ENCODE measurements at regions not wholly inside any gene's neighbourhood (a gene's known extent, or its start where the extent isn't known, plus 50 kb on each side); places are given as distances from the start of the nearest gene placed in this dataset.
"Not testable (repeated sequence)": the region's sequence is repeated elsewhere in the genome, so short reads cannot be mapped to it uniquely, and the experiment has no call there.

GRCh38 chr17:31678431-31678830 lies 180.6 kb downstream of the COPRS start:
- Mint-ChIP-seq H3K36me3 (ENCODE audit: low read depth) (no peaks in the 10 kb centered on the region), H3K27ac (no peak overlapping the region), H3K27me3 (ENCODE audit: low read depth) (peaks cover 14% of the 10 kb centered on the region), H3K4me1 (ENCODE audit: low read depth) (peaks cover 16% of the 10 kb centered on the region), H3K9me3 (no peaks in the 10 kb centered on the region), H3K4me3 (ENCODE audit: low read depth) (no peak overlapping the region)
- intact Hi-C loops (cut with micrococcal nuclease), result no loop called here
- DNase-seq (ENCODE audit: low spot score), result no peak

GRCh38 chr17:31677681-31678080 lies 181.4 kb downstream of the COPRS start:
- no peak for DNase-seq (ENCODE audit: low spot score)
- intact Hi-C loops (cut with micrococcal nuclease), result no loop called here
- no peaks in the 10 kb centered on the region for H3K36me3 Mint-ChIP-seq (ENCODE audit: low read depth)
- no peaks in the 10 kb centered on the region for H3K9me3 Mint-ChIP-seq
- H3K27me3 Mint-ChIP-seq (ENCODE audit: low read depth), result peaks cover 12% of the 10 kb centered on the region
- peaks cover 16% of the 10 kb centered on the region for H3K4me1 Mint-ChIP-seq (ENCODE audit: low read depth)
- H3K4me3 Mint-ChIP-seq (ENCODE audit: low read depth), result no peak overlapping the region
- no peak overlapping the region for H3K27ac Mint-ChIP-seq

- Mint-ChIP-seq H3K36me3 (ENCODE audit: low read depth) (no peaks in the 10 kb centered on the region), H3K4me3 (ENCODE audit: low read depth) (no peak overlapping the region), H3K4me1 (ENCODE audit: low read depth) (peaks cover 13% of the 10 kb centered on the region), H3K27ac (no peak overlapping the region), H3K9me3 (no peaks in the 10 kb centered on the region), H3K27me3 (ENCODE audit: low read depth) (peaks cover 6% of the 10 kb centered on the region)
- intact Hi-C loops (cut with micrococcal nuclease), result no loop called here
- no peak for DNase-seq (ENCODE audit: low spot score)
These were observed 182.0 kb downstream of the COPRS start for GRCh38 chr17:31677036-31677435.

- DNase-seq (ENCODE audit: low spot score), result not testable (repeated sequence)
These were observed 183.7 kb downstream of the COPRS start for GRCh38 chr17:31675392-31675791.

GRCh38 chr17:31674717-31675349 lies 184.2 kb downstream of the COPRS start:
- no peaks in the 10 kb centered on the region for H3K9me3 Mint-ChIP-seq
- no peak overlapping the region for H3K4me3 Mint-ChIP-seq (ENCODE audit: low read depth)
- no peaks in the 10 kb centered on the region for H3K27me3 Mint-ChIP-seq (ENCODE audit: low read depth)
- intact Hi-C loops (cut with micrococcal nuclease), result no loop called here
- H3K36me3 Mint-ChIP-seq (ENCODE audit: low read depth), result no peaks in the 10 kb centered on the region
- H3K4me1 Mint-ChIP-seq (ENCODE audit: low read depth), result peaks cover 4% of the 10 kb centered on the region
- no peak for DNase-seq (ENCODE audit: low spot score)
- H3K27ac Mint-ChIP-seq, result no peak overlapping the region

More at GRCh38 chr17:31675392-31675791, 183.7 kb downstream of the COPRS start:
- H3K27me3 Mint-ChIP-seq (ENCODE audit: low read depth); H3K27ac Mint-ChIP-seq; H3K9me3 Mint-ChIP-seq; intact Hi-C loops (cut with micrococcal nuclease); H3K36me3 Mint-ChIP-seq (ENCODE audit: low read depth); H3K4me3 Mint-ChIP-seq (ENCODE audit: low read depth); H3K4me1 Mint-ChIP-seq (ENCODE audit: low read depth): not testable (repeated sequence)

- no peaks in the 10 kb centered on the region for H3K4me1 Mint-ChIP-seq (ENCODE audit: low read depth)
- no peak overlapping the region for H3K27ac Mint-ChIP-seq
- intact Hi-C loops (cut with micrococcal nuclease), result no loop called here
- no peak overlapping the region for H3K4me3 Mint-ChIP-seq (ENCODE audit: low read depth)
- no peak for DNase-seq (ENCODE audit: low spot score)
- no peaks in the 10 kb centered on the region for H3K9me3 Mint-ChIP-seq
- peaks cover 1% of the 10 kb centered on the region for H3K27me3 Mint-ChIP-seq (ENCODE audit: low read depth)
- H3K36me3 Mint-ChIP-seq (ENCODE audit: low read depth), result no peaks in the 10 kb centered on the region
These were observed 184.7 kb downstream of the COPRS start for GRCh38 chr17:31674305-31674704.

- H3K27ac Mint-ChIP-seq, result no peak overlapping the region
- H3K36me3 Mint-ChIP-seq (ENCODE audit: low read depth), result no peaks in the 10 kb centered on the region
- H3K4me1 Mint-ChIP-seq (ENCODE audit: low read depth), result no peaks in the 10 kb centered on the region
- intact Hi-C loops (cut with micrococcal nuclease), result no loop called here
- H3K27me3 Mint-ChIP-seq (ENCODE audit: low read depth), result peaks cover 1% of the 10 kb centered on the region
- H3K9me3 Mint-ChIP-seq, result no peaks in the 10 kb centered on the region
- no peak overlapping the region for H3K4me3 Mint-ChIP-seq (ENCODE audit: low read depth)
- DNase-seq (ENCODE audit: low spot score), result no peak
These were observed 186.0 kb downstream of the COPRS start for GRCh38 chr17:31673076-31673475.

- Mint-ChIP-seq H3K27ac (no peak overlapping the region), H3K4me1 (ENCODE audit: low read depth) (no peaks in the 10 kb centered on the region), H3K27me3 (ENCODE audit: low read depth) (peaks cover 5% of the 10 kb centered on the region), H3K4me3 (ENCODE audit: low read depth) (no peak overlapping the region), H3K36me3 (ENCODE audit: low read depth) (no peaks in the 10 kb centered on the region), H3K9me3 (no peaks in the 10 kb centered on the region)
- DNase-seq (ENCODE audit: low spot score), result no peak
- intact Hi-C loops (cut with micrococcal nuclease), result no loop called here
These were observed 186.8 kb downstream of the COPRS start for GRCh38 chr17:31672161-31672819.

- Mint-ChIP-seq H3K27me3 (ENCODE audit: low read depth) (peaks cover 7% of the 10 kb centered on the region), H3K27ac (no peak overlapping the region)
These were observed 195.5 kb downstream of the COPRS start for GRCh38 chr17:31663576-31663975.

GRCh38 chr17:31660684-31661083 lies 198.4 kb downstream of the COPRS start:
- H3K4me3 Mint-ChIP-seq (ENCODE audit: low read depth), result no peak overlapping the region
- no peak for DNase-seq (ENCODE audit: low spot score)
- intact Hi-C loops (cut with micrococcal nuclease), result no loop called here

More at GRCh38 chr17:31663576-31663975, 195.5 kb downstream of the COPRS start:
- Mint-ChIP-seq H3K4me3 (ENCODE audit: low read depth) (no peak overlapping the region), H3K36me3 (ENCODE audit: low read depth) (no peaks in the 10 kb centered on the region), H3K4me1 (ENCODE audit: low read depth) (no peaks in the 10 kb centered on the region), H3K9me3 (peaks cover 24% of the 10 kb centered on the region)
- no peak for DNase-seq (ENCODE audit: low spot score)
- intact Hi-C loops (cut with micrococcal nuclease), result no loop called here

GRCh38 chr17:31657876-31658275 lies 201.2 kb downstream of the COPRS start:
- no peaks in the 10 kb centered on the region for H3K36me3 Mint-ChIP-seq (ENCODE audit: low read depth)
- no peak for DNase-seq (ENCODE audit: low spot score)

More at GRCh38 chr17:31660684-31661083, 198.4 kb downstream of the COPRS start:
- Mint-ChIP-seq H3K27me3 (ENCODE audit: low read depth) (peaks cover 7% of the 10 kb centered on the region), H3K27ac (no peak overlapping the region), H3K36me3 (ENCODE audit: low read depth) (no peaks in the 10 kb centered on the region), H3K9me3 (peaks cover 24% of the 10 kb centered on the region), H3K4me1 (ENCODE audit: low read depth) (no peaks in the 10 kb centered on the region)

GRCh38 chr17:31654936-31655335 lies 204.1 kb downstream of the COPRS start:
- no peak for DNase-seq (ENCODE audit: low spot score)
- Mint-ChIP-seq H3K4me3 (ENCODE audit: low read depth) (no peak overlapping the region), H3K9me3 (no peaks in the 10 kb centered on the region), H3K4me1 (ENCODE audit: low read depth) (no peaks in the 10 kb centered on the region), H3K27ac (no peak overlapping the region), H3K36me3 (ENCODE audit: low read depth) (no peaks in the 10 kb centered on the region), H3K27me3 (ENCODE audit: low read depth) (peaks cover 11% of the 10 kb centered on the region)
- intact Hi-C loops (cut with micrococcal nuclease), result no loop called here

More at GRCh38 chr17:31657876-31658275, 201.2 kb downstream of the COPRS start:
- H3K4me1 Mint-ChIP-seq (ENCODE audit: low read depth), result no peaks in the 10 kb centered on the region
- no peak overlapping the region for H3K4me3 Mint-ChIP-seq (ENCODE audit: low read depth)
- H3K9me3 Mint-ChIP-seq, result peaks cover 4% of the 10 kb centered on the region
- intact Hi-C loops (cut with micrococcal nuclease), result no loop called here
- H3K27ac Mint-ChIP-seq, result no peak overlapping the region
- peaks cover 5% of the 10 kb centered on the region for H3K27me3 Mint-ChIP-seq (ENCODE audit: low read depth)

- H3K36me3 Mint-ChIP-seq (ENCODE audit: low read depth), result no peaks in the 10 kb centered on the region
- no peak overlapping the region for H3K27ac Mint-ChIP-seq
- no peak for DNase-seq (ENCODE audit: low spot score)
- H3K9me3 Mint-ChIP-seq, result no peaks in the 10 kb centered on the region
- peaks cover 11% of the 10 kb centered on the region for H3K27me3 Mint-ChIP-seq (ENCODE audit: low read depth)
- H3K4me1 Mint-ChIP-seq (ENCODE audit: low read depth), result no peaks in the 10 kb centered on the region
- intact Hi-C loops (cut with micrococcal nuclease), result no loop called here
- no peak overlapping the region for H3K4me3 Mint-ChIP-seq (ENCODE audit: low read depth)
These were observed 205.4 kb downstream of the COPRS start for GRCh38 chr17:31653691-31654090.
